AG09309 (cell line): ENCODE measurements at regions not wholly inside any gene's neighbourhood (a gene's known extent, or its start where the extent isn't known, plus 50 kb on each side); places are given as distances from the start of the nearest gene placed in this dataset.

ENCODE experiments used
- DNase-seq: peaks from one replicate; pipeline ENCODE4 v3.0.0-alpha.2; 2010; ENCODE audit warnings: low read depth
- H3K4me3 ChIP-seq: 2 replicates; pipeline ENCODE4 v1.5.1; 2011; ENCODE audit warnings: mild to moderate bottlenecking, low read depth, low read length, moderate library complexity; ENCODE audit not compliant: control insufficient read depth
- CTCF ChIP-seq: IDR thresholded peaks from 2 replicates; pipeline ENCODE4 v1.5.1; 2011; ENCODE audit warnings: mild to moderate bottlenecking, low read depth, low read length, inconsistent platforms; ENCODE audit not compliant: insufficient read depth, control insufficient read depth; ENCODE audit errors: missing control alignments

DNA sequence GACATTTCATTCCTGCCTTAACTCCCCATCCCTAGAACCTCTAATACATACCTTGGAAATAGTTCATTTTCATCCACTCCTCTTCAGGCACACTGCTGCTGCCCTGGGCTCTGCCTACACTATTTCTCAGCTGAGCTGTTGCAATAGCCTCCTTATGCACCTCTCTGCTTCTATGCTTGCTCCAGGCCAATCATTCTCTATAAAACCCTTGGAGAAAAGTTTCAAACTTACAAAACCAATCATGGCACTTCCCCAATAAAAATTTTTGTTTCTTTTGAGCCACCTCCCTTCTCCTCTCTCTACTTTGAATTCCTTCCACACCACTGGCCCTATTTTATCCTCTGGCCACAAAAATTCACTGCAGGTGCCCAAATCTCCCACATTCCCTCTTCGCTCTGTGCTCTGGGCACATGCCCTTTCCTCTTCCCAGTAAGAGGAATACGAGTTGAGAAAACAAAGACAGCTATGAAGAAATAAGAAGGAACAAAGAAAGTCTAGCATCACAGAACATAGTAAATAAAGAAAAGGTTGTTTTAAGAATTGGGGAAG is 301.4 kb downstream of the ELAVL2 start:
- DNase-seq: no peak
- H3K4me3 ChIP-seq: no peak overlapping the region
- TF ChIP-seq CTCF: no peak

DNA sequence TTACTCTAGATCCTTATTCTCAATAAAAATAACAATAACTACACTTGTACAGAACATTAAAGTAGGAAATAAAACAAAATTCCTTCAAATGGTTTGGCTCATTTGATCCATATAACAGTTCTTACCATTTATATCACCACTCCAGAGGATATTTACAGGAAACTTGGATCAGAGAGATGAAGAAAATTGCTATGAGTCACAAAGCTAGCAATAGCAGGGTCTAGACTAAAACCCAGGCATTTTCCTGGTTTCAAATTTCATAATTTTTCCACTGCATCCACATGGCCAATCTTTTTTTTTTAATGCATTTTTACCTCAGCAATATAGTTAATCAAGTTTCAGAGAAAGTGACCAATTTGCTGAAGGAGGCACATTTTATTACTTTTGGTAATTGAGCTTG is 299.2 kb downstream of the ELAVL2 start:
- H3K4me3 ChIP-seq: no peak overlapping the region
- no peak for TF ChIP-seq CTCF
- no peak for DNase-seq

DNA sequence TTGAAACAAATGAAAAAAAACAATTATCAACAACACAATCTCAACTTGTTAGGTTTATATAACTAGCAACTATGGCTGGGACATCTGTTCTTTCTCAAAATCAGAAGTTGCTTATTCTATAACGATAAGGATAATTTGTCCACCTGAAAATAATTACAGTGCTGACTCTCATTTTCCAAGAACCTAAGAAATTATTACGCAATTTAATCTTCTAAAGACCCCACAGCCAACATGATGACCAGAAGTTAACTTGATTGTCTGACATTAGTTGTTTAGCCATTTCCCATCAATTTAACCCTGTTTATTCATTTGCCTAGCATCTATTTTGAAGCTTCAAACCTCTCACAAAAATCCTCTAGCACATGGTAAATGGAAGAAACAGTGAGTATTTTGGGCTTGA is 293.8 kb downstream of the ELAVL2 start:
- no peak for TF ChIP-seq CTCF
- DNase-seq: no peak
- no peak overlapping the region for H3K4me3 ChIP-seq

DNA sequence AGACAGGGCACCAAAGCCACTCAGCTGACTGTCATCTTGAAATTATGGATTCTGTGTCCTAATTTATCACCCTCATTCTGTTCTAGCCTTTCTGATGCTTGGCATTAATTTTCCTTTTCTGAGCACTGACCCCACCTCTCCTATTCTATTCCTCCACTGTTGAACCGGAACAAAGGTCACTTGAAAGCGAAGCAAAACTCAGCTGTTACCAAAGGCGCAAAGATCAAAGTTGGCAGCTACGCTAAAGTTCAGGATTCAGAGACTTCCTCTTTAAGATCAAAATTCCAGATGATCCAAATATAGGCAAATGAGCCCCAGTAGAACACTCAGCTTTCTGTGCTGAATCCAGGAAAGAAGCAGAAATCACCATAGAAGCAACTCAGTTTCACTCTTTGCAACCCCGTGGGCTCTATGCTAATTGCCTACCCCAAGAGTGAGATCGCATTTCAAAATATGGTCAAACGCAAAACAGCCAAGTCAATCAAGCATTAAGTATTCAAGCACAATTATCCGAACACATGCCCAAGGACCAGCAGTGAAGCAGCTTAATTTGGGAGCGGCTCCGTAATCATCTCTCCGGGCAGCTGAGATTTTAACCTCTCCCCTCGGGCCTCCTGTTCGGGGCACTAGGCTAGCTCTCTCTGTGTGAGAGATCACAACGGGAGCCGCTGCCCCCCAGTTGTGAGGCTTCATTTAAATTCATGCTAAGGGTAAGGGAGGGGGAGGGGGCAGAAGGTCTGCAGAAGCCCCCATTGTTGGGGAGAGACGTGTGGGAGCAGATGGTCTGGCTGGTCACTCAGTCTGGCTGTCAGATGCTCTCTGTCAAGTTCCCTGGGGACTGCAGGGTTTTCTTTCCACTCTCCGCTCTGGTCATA is 288.6 kb downstream of the ELAVL2 start:
- no peak for DNase-seq
- no peak overlapping the region for H3K4me3 ChIP-seq
- no peak for TF ChIP-seq CTCF

DNA sequence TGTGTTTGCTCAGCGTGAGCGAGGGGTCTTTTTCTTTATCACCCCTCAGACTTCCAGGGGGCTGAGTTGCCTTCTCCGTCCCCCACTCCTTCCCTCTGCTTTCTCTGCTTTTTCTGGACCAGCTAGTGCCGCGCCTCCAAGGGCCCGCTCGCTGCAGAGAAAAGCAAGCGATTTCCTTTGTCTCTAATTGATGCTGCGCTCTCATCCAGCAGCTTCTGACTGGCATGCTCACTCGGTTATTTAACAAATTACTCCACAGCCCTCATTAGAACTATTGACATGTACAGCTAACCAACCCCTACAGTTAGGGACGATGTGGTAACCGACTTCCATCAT is 288.0 kb downstream of the ELAVL2 start:
- DNase-seq: no peak
- H3K4me3 ChIP-seq: no peak overlapping the region
- no peak for TF ChIP-seq CTCF

DNA sequence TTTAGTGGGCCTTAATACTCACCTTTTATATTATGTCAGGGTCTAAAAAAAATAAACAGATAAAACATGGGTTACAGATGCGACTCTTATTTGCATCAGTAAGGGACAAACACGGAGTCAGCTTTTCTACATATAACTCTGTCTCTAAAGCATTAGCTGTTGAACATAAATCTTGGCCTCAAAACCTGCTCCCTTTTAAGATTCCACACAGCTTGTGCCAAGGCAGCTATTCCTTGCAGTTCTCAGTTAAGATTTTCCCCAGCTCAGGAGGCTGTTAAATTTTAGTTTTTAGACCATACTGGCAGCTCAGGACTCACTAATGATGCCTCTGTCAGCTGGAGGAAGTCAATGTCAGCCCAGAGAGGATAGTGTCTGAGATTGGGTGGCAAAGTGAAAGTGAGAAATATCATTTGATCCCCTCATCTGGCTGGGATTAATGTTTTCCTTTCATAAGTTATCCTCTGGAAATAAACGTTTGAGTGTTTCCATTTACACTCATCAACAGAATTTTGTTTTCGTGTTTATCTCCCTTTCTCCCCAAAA is 287.5 kb downstream of the ELAVL2 start:
- DNase-seq: no peak
- H3K4me3 ChIP-seq: no peak overlapping the region
- no peak for TF ChIP-seq CTCF
